ENCODE measurements at regions not wholly inside any gene's neighbourhood (a gene's known extent, or its start where the extent isn't known, plus 50 kb on each side); places are given as distances from the start of the nearest gene placed in this dataset.

- H3K36me3 Mint-ChIP-seq (ENCODE audit: low read depth) = no peaks in the 10 kb centered on the region
- H3K4me3 Mint-ChIP-seq (ENCODE audit: unreplicated experiment) = no peak overlapping the region
- TF ChIP-seq, protein P1, sequence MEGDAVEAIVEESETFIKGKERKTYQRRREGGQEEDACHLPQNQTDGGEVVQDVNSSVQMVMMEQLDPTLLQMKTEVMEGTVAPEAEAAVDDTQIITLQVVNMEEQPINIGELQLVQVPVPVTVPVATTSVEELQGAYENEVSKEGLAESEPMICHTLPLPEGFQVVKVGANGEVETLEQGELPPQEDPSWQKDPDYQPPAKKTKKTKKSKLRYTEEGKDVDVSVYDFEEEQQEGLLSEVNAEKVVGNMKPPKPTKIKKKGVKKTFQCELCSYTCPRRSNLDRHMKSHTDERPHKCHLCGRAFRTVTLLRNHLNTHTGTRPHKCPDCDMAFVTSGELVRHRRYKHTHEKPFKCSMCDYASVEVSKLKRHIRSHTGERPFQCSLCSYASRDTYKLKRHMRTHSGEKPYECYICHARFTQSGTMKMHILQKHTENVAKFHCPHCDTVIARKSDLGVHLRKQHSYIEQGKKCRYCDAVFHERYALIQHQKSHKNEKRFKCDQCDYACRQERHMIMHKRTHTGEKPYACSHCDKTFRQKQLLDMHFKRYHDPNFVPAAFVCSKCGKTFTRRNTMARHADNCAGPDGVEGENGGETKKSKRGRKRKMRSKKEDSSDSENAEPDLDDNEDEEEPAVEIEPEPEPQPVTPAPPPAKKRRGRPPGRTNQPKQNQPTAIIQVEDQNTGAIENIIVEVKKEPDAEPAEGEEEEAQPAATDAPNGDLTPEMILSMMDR (IDR thresholded peaks at IDR 0.05) = no peak
Observed at GRCh38 chr9:26695298-26695622, 197.3 kb downstream of the CAAP1 start.

DNA sequence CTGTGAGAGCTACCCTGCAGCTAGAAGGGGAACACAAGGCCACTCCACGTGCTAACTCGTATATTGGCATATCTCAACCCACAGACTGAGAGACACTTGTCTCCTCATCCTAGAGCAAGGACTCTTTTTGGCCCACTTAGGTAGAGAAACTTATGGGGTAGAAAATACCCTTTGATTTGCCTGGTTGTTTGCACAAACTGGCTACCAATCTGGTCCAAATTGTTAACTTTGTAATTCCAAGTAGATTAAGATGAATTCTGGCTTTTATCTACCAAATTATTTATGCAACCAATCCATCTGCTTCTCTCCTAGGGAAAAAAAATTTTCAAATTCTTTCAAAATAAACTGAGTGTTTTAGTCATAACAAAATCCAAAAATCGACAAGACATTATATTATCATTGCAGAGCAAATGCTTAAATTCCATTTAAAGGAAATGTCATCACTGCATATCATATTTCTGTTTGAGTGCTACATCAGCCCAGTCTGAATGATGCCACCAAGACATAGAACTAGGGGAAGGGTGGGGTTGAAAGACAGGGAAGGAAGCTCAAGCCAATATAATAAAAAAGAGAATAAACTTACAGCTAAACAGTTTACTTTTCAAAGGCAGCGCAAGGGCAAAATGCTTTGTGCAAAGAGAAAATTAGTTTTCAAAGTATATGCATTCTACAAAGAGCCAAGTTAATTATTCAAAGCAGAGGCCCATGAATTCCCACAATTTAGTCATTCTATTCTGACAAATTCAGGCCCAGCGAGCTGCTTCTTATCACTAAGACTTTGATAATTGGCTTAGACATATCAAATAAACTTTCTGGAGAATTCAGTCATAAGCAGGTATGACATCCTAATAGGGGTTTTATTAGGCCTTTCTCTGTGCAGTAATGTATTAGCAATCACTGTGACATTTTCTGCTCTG is 198.0 kb downstream of the CAAP1 start:
- Mint-ChIP-seq H3K27me3 (ENCODE audit: low read depth) (peaks cover 7% of the 10 kb centered on the region), H3K27ac (ENCODE audit: unreplicated experiment) (no peak overlapping the region), H3K4me3 (ENCODE audit: unreplicated experiment) (no peak overlapping the region), H3K36me3 (ENCODE audit: low read depth) (no peaks in the 10 kb centered on the region), H3K4me1 (ENCODE audit: low read depth) (no peaks in the 10 kb centered on the region), H3K9me3 (ENCODE audit: low read depth) (peaks cover 15% of the 10 kb centered on the region)
- TF ChIP-seq, protein P1 (IDR thresholded peaks at IDR 0.05) = no peak
- no peak for DNase-seq (ENCODE audit: low spot score)

More at GRCh38 chr9:26695298-26695622, 197.3 kb downstream of the CAAP1 start:
- Mint-ChIP-seq H3K27ac (ENCODE audit: unreplicated experiment) (no peak overlapping the region), H3K9me3 (ENCODE audit: low read depth) (peaks cover 20% of the 10 kb centered on the region), H3K27me3 (ENCODE audit: low read depth) (peaks cover 12% of the 10 kb centered on the region), H3K4me1 (ENCODE audit: low read depth) (no peaks in the 10 kb centered on the region)
- DNase-seq (ENCODE audit: low spot score) = no peak

DNA sequence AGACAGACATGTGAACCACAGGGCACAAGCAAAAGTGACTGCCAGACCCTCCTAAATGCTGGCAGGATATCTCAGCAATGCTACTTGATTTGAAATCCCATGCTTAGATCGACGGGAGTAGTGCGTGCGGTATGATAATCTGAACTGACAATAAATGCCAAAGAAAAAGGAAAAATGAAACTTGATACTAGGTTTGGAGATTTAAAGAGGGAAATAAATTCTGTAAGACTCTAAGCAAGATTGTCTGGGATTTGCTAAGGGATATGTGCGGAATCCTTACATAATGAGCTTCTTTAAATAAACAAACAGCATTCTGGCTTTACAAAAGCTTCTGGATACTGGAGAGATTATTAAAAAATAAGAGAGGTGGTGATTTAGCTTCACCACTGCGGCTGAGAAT is 203.6 kb downstream of the CAAP1 start:
- no peak for DNase-seq (ENCODE audit: low spot score)
- H3K4me3 Mint-ChIP-seq (ENCODE audit: unreplicated experiment) = no peak overlapping the region
- H3K4me1 Mint-ChIP-seq (ENCODE audit: low read depth) = no peaks in the 10 kb centered on the region
- peaks cover 8% of the 10 kb centered on the region for H3K27me3 Mint-ChIP-seq (ENCODE audit: low read depth)
- no peaks in the 10 kb centered on the region for H3K9me3 Mint-ChIP-seq (ENCODE audit: low read depth)
- no peaks in the 10 kb centered on the region for H3K36me3 Mint-ChIP-seq (ENCODE audit: low read depth)
- TF ChIP-seq, protein P1 (IDR thresholded peaks at IDR 0.05) = no peak
- no peak overlapping the region for H3K27ac Mint-ChIP-seq (ENCODE audit: unreplicated experiment)

DNA sequence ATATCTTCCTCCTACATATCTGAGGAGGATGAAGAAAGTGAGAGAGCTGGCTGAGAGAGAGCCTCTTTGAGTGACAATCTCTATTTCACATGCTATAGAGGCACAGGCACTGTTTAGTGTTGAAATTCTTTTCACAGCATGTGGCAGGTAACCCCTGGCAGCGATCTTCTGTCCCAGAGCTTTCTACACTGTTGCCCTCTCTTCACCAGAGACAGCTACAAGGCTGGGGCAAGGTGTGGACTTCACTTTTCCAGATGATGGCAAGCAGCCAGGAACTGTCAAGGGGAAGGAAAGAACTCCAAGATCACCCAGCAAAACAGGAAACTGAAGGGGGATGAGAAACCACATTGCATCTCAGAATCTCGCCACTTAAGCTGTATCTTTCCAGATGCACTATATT is 205.2 kb downstream of the CAAP1 start:
- TF ChIP-seq, protein P1 (IDR thresholded peaks at IDR 0.05) = no peak
- H3K36me3 Mint-ChIP-seq (ENCODE audit: low read depth) = no peaks in the 10 kb centered on the region
- H3K4me3 Mint-ChIP-seq (ENCODE audit: unreplicated experiment) = no peak overlapping the region
- no peak for DNase-seq (ENCODE audit: low spot score)
- H3K27me3 Mint-ChIP-seq (ENCODE audit: low read depth) = peaks cover 8% of the 10 kb centered on the region
- no peaks in the 10 kb centered on the region for H3K4me1 Mint-ChIP-seq (ENCODE audit: low read depth)
- H3K27ac Mint-ChIP-seq (ENCODE audit: unreplicated experiment) = no peak overlapping the region
- no peaks in the 10 kb centered on the region for H3K9me3 Mint-ChIP-seq (ENCODE audit: low read depth)

GRCh38 chr9:26685818-26686217 is 206.8 kb downstream of the CAAP1 start:
- DNase-seq (ENCODE audit: low spot score) = no peak
- Mint-ChIP-seq H3K9me3 (ENCODE audit: low read depth) (no peaks in the 10 kb centered on the region), H3K4me1 (ENCODE audit: low read depth) (no peaks in the 10 kb centered on the region), H3K27me3 (ENCODE audit: low read depth) (peaks cover 7% of the 10 kb centered on the region), H3K4me3 (ENCODE audit: unreplicated experiment) (no peak overlapping the region), H3K36me3 (ENCODE audit: low read depth) (no peaks in the 10 kb centered on the region), H3K27ac (ENCODE audit: unreplicated experiment) (no peak overlapping the region)
- TF ChIP-seq, protein P1 (IDR thresholded peaks at IDR 0.05) = no peak
